WI38 (cell line): ENCODE measurements at regions not wholly inside any gene's neighbourhood (a gene's known extent, or its start where the extent isn't known, plus 50 kb on each side); places are given as distances from the start of the nearest gene placed in this dataset.
"Not testable (repeated sequence)": the region's sequence is repeated elsewhere in the genome, so short reads cannot be mapped to it uniquely, and the experiment has no call there.

Source experiments
- H3K4me3 ChIP-seq: 2 replicates; pipeline ENCODE4 v1.5.1; 2011; ENCODE audit warnings: low read depth, mild to moderate bottlenecking, control low read depth, low read length
- CTCF ChIP-seq: IDR thresholded peaks from 2 replicates; pipeline ENCODE4 v1.5.1; 2012; ENCODE audit warnings: low read depth, mild to moderate bottlenecking, control low read depth, low read length

- TF ChIP-seq CTCF = no peak
Measured at GRCh38 chr12:114165921-114166320, 199.8 kb upstream of the RBM19 start.

GRCh38 chr12:114164351-114164750 is 198.2 kb upstream of the RBM19 start:
- H3K4me3 ChIP-seq = no peak overlapping the region
- TF ChIP-seq CTCF = no peak

More at GRCh38 chr12:114165921-114166320, 199.8 kb upstream of the RBM19 start:
- H3K4me3 ChIP-seq = no peak overlapping the region

GRCh38 chr12:114163771-114164170 is 197.6 kb upstream of the RBM19 start:
- no peak for TF ChIP-seq CTCF
- H3K4me3 ChIP-seq = no peak overlapping the region

GRCh38 chr12:114160445-114160844 is 194.3 kb upstream of the RBM19 start:
- H3K4me3 ChIP-seq = no peak overlapping the region
- TF ChIP-seq CTCF = no peak

GRCh38 chr12:114152890-114153289 is 186.8 kb upstream of the RBM19 start:
- no peak for TF ChIP-seq CTCF
- no peak overlapping the region for H3K4me3 ChIP-seq

GRCh38 chr12:114152066-114152465 is 185.9 kb upstream of the RBM19 start:
- no peak for TF ChIP-seq CTCF
- no peak overlapping the region for H3K4me3 ChIP-seq

- H3K4me3 ChIP-seq = not testable (repeated sequence)
Measured at GRCh38 chr12:114150584-114150983, 184.5 kb upstream of the RBM19 start.

- H3K4me3 ChIP-seq = no peak overlapping the region
- TF ChIP-seq CTCF = no peak
Measured at GRCh38 chr12:114141921-114142564, 175.9 kb upstream of the RBM19 start.
